ENCODE measurements at regions not wholly inside any gene's neighbourhood (a gene's known extent, or its start where the extent isn't known, plus 50 kb on each side); places are given as distances from the start of the nearest gene placed in this dataset.
"Not testable (repeated sequence)": the region's sequence is repeated elsewhere in the genome, so short reads cannot be mapped to it uniquely, and the experiment has no call there.

GRCh38 chr2:64924170-64924934 is 64.8 kb upstream of the SLC1A4 start:
- DNase-seq, result no peak

- DNase-seq, result not testable (repeated sequence)
Observed at GRCh38 chr2:64925930-64926722, 63.1 kb upstream of the SLC1A4 start.

GRCh38 chr2:64928813-64929212 is 60.4 kb upstream of the SLC1A4 start:
- no peak for DNase-seq

- no peak for DNase-seq
Observed at GRCh38 chr2:64929333-64929732, 59.9 kb upstream of the SLC1A4 start.

GRCh38 chr2:64930258-64930671 is 58.9 kb upstream of the SLC1A4 start:
- DNase-seq, result no peak

GRCh38 chr2:64931246-64932115 is 57.7 kb upstream of the SLC1A4 start:
- DNase-seq, result no peak

- no peak for DNase-seq
Observed at GRCh38 chr2:64932116-64932370, 57.2 kb upstream of the SLC1A4 start.

- no peak for DNase-seq
Observed at GRCh38 chr2:64932371-64933216, 56.6 kb upstream of the SLC1A4 start.

GRCh38 chr2:64934530-64934929 is 54.7 kb upstream of the SLC1A4 start:
- DNase-seq, result peak; percentile 18 to 32

- no peak for DNase-seq
Observed at GRCh38 chr2:64936809-64937208, 52.4 kb upstream of the SLC1A4 start.

- not testable (repeated sequence) for DNase-seq
Observed at GRCh38 chr2:64937314-64937686, 51.9 kb upstream of the SLC1A4 start.

GRCh38 chr2:64937687-64938491 is 51.3 kb upstream of the SLC1A4 start:
- DNase-seq, result no peak

- DNase-seq, result peak in 1 of 2 experiments; percentile 38
Observed at GRCh38 chr2:64938607-64939285, 50.5 kb upstream of the SLC1A4 start.

- DNase-seq, result no peak
Observed at GRCh38 chr2:64939332-64939917, 49.8 kb upstream of the SLC1A4 start.
